Muscle of leg (tissue), 3 donors: ENCODE measurements at regions not wholly inside any gene's neighbourhood (a gene's known extent, or its start where the extent isn't known, plus 50 kb on each side); places are given as distances from the start of the nearest gene placed in this dataset.

ENCODE experiments used
- DNase-seq: peaks from one replicate; pipeline ENCODE4 v3.0.0; 2013
- H3K27ac ChIP-seq: one replicate; pipeline ENCODE4 v1.5.1; 2013; ENCODE audit warnings: mild to moderate bottlenecking, low read length, control low read depth
- H3K27me3 ChIP-seq: one replicate; pipeline ENCODE4 v1.6.1; 2013; ENCODE audit warnings: low read length; ENCODE audit not compliant: control insufficient read depth, insufficient read depth
- H3K36me3 ChIP-seq: one replicate; pipeline ENCODE4 v1.6.1; 2013; ENCODE audit warnings: low read length; ENCODE audit not compliant: control insufficient read depth, insufficient read depth
- H3K4me1 ChIP-seq: one replicate; pipeline ENCODE4 v1.6.1; 2013; ENCODE audit warnings: low read length; ENCODE audit not compliant: control insufficient read depth, insufficient read depth
- H3K4me3 ChIP-seq: one replicate; pipeline ENCODE4 v1.5.1; 2013; ENCODE audit warnings: low read length, control low read depth
- H3K9me3 ChIP-seq: replicated peaks from 2 replicates; pipeline ENCODE4 v1.6.1; 2013; ENCODE audit warnings: low read depth, low read length; ENCODE audit not compliant: control insufficient read depth
- WGBS: methylation state at CpG from one replicate; pipeline ENCODE4 v1.1.5; 2013; ENCODE audit warnings: missing lambda C conversion rate; ENCODE audit not compliant: insufficient coverage; 5-methylcytosine and 5-hydroxymethylcytosine counted together

DNA sequence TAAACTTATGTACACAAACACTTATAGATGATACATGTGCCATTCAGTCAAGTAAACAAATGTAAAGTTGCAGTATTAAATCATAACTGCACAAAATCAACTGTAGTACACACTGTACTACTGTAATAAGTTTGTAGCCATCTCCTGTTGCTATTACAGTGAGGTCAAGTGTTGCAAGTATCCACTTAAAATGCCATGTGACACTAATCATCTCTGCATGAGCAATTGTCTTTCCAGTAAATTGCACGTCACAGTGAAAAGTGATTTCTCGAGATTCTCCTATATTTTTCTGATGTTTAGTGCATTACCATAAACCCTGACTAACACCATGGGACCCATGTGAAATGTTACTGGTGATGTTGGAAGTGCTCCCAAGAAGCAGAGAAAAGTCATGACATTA is 293.3 kb upstream of the SP4 start:
- WGBS: no CpG with 5 or more reads among the region's 2 CpGs
- H3K4me3 ChIP-seq: no peak overlapping the region
- no peaks in the 10 kb centered on the region for H3K9me3 ChIP-seq
- no peak for DNase-seq
- H3K27ac ChIP-seq: no peak overlapping the region
- H3K36me3 ChIP-seq: no peaks in the 10 kb centered on the region
- H3K4me1 ChIP-seq: no peaks in the 10 kb centered on the region
- H3K27me3 ChIP-seq: no peaks in the 10 kb centered on the region

DNA sequence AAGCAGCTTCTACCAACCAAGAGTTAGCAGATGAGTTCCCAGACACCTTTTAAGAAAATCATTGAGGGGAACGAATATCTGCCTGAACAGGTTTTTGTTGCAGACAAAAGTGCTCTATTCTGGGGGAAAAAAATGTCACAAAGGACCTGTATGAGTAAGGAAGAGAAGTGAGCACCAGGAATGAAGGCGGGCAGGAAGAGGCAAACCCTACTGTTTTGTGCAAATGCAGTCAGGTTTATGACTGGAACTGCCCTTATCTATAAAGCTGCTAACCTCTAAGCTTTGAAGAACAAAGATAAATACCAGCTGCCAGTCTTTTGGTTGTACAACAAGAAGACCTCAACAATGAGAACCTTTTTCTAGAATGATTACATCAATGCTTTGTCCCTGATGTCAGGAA is 292.4 kb upstream of the SP4 start:
- Histone ChIP-seq H3K36me3 (no peaks in the 10 kb centered on the region), H3K27ac (no peak overlapping the region), H3K4me1 (no peaks in the 10 kb centered on the region), H3K9me3 (no peaks in the 10 kb centered on the region), H3K4me3 (no peak overlapping the region), H3K27me3 (no peaks in the 10 kb centered on the region)
- WGBS: 67% methylated on average over 1 of the region's 2 CpGs
- no peak for DNase-seq

GRCh38 chr7:21137640-21138039 is 290.2 kb upstream of the SP4 start:
- Histone ChIP-seq H3K4me1 (no peaks in the 10 kb centered on the region), H3K4me3 (no peak overlapping the region), H3K27ac (no peak overlapping the region), H3K27me3 (no peaks in the 10 kb centered on the region), H3K36me3 (no peaks in the 10 kb centered on the region), H3K9me3 (no peaks in the 10 kb centered on the region)
- no CpG with 5 or more reads among the region's 3 CpGs for WGBS
- no peak for DNase-seq

- H3K4me3 ChIP-seq: no peak overlapping the region
- no peak overlapping the region for H3K27ac ChIP-seq
- 80% methylated on average over 3 of the region's 3 CpGs for WGBS
- H3K27me3 ChIP-seq: no peaks in the 10 kb centered on the region
- H3K9me3 ChIP-seq: no peaks in the 10 kb centered on the region
- no peaks in the 10 kb centered on the region for H3K4me1 ChIP-seq
- H3K36me3 ChIP-seq: no peaks in the 10 kb centered on the region
- DNase-seq: no peak
Observed at GRCh38 chr7:21140622-21141021, 287.3 kb upstream of the SP4 start.

- Histone ChIP-seq H3K4me3 (no peak overlapping the region), H3K4me1 (no peaks in the 10 kb centered on the region), H3K27ac (no peak overlapping the region), H3K27me3 (no peaks in the 10 kb centered on the region), H3K9me3 (no peaks in the 10 kb centered on the region), H3K36me3 (no peaks in the 10 kb centered on the region)
- DNase-seq: no peak
- WGBS: 86% methylated on average over 2 of the region's 3 CpGs
Observed at GRCh38 chr7:21141476-21141875, 286.4 kb upstream of the SP4 start.

GRCh38 chr7:21142081-21142480 is 285.8 kb upstream of the SP4 start:
- Histone ChIP-seq H3K4me3 (no peak overlapping the region), H3K27ac (no peak overlapping the region), H3K36me3 (no peaks in the 10 kb centered on the region), H3K27me3 (peaks cover under 1% of the 10 kb centered on the region), H3K9me3 (no peaks in the 10 kb centered on the region), H3K4me1 (no peaks in the 10 kb centered on the region)
- DNase-seq: no peak
- 100% methylated on average over 3 of the region's 8 CpGs for WGBS

DNA sequence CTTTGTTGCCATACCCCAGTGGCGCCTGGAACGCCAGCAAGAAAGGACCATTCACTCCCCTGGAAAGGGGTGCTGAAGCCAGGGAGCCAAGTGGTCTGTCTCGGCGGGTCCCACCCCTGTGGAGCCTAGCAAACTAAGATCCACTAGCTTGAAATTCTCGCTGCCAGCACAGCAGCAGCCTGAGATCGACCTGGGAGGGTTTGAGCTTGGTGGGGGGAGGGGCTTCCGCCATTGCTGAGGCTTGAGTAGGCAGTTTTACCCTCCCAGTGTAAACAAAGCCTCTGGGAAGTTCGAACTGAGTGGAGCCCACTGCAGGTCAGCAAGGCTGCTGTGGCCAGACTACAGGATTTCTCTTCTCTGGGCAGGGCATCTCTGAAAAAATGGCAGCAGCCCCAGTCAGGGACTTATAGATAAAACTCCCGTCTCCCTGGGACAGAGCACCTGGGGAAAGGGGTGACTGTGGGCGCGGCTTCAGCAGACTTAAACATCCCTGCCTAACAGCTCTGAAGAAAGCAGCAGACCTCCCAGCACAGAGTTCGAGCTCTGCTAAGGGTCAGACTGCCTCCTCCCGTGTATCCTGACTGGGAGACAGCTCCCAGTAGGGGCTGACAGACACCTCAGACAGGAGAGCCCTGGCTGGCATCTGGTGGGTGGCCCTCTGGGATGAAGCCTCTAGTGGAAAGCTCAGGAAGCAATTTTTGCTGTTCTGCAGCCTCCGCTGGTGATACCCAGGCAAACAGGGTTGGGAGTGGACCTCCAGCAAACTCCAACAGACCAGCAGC is 281.1 kb upstream of the SP4 start:
- Histone ChIP-seq H3K4me1 (no peaks in the 10 kb centered on the region), H3K4me3 (no peak overlapping the region), H3K9me3 (no peaks in the 10 kb centered on the region), H3K27ac (no peak overlapping the region), H3K36me3 (no peaks in the 10 kb centered on the region), H3K27me3 (peaks cover 2% of the 10 kb centered on the region)
- no peak for DNase-seq
- 58% methylated on average over 13 of the region's 14 CpGs for WGBS

- H3K27ac ChIP-seq: no peak overlapping the region
- no peak for DNase-seq
- peaks cover 2% of the 10 kb centered on the region for H3K27me3 ChIP-seq
- 74% methylated on average over 3 of the region's 3 CpGs for WGBS
- H3K4me1 ChIP-seq: no peaks in the 10 kb centered on the region
- H3K4me3 ChIP-seq: no peak overlapping the region
- H3K36me3 ChIP-seq: no peaks in the 10 kb centered on the region
- H3K9me3 ChIP-seq: no peaks in the 10 kb centered on the region
Observed at GRCh38 chr7:21149809-21150208, 278.1 kb upstream of the SP4 start.

- WGBS: no CpG with 5 or more reads among the region's 2 CpGs
- no peak overlapping the region for H3K27ac ChIP-seq
- no peak for DNase-seq
- H3K4me3 ChIP-seq: no peak overlapping the region
- no peaks in the 10 kb centered on the region for H3K9me3 ChIP-seq
- H3K4me1 ChIP-seq: no peaks in the 10 kb centered on the region
- no peaks in the 10 kb centered on the region for H3K27me3 ChIP-seq
- no peaks in the 10 kb centered on the region for H3K36me3 ChIP-seq
Observed at GRCh38 chr7:21154614-21155013, 273.3 kb upstream of the SP4 start.

GRCh38 chr7:21159506-21159905 is 268.4 kb upstream of the SP4 start:
- DNase-seq: no peak
- H3K4me3 ChIP-seq: no peak overlapping the region
- no CpG with 5 or more reads among the region's 1 CpG for WGBS
- no peaks in the 10 kb centered on the region for H3K36me3 ChIP-seq
- no peaks in the 10 kb centered on the region for H3K9me3 ChIP-seq
- H3K27ac ChIP-seq: no peak overlapping the region
- no peaks in the 10 kb centered on the region for H3K27me3 ChIP-seq
- H3K4me1 ChIP-seq: no peaks in the 10 kb centered on the region

DNA sequence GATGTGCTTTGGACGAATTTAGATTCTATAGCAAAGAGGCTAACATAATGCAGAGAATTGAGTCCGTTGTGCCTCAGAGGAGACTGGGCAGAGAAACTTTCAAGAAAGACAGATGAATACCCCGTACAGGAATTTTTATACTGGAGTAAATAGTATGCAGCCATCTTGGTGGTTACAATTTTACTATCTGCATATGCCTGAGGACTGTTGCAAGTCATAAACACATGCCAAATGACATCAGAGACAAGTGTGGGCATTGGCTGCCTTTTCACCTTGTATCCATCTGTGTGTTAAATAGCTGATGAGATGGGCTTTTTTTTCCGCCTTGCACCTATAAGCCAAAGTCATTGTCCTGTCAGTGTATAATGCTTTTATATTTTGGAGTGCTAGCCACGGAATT is 267.5 kb upstream of the SP4 start:
- H3K4me1 ChIP-seq: no peaks in the 10 kb centered on the region
- DNase-seq: no peak
- H3K27ac ChIP-seq: no peak overlapping the region
- no peaks in the 10 kb centered on the region for H3K9me3 ChIP-seq
- no peaks in the 10 kb centered on the region for H3K36me3 ChIP-seq
- no peaks in the 10 kb centered on the region for H3K27me3 ChIP-seq
- H3K4me3 ChIP-seq: no peak overlapping the region
- 58% methylated on average over 4 of the region's 5 CpGs for WGBS
